ENCODE measurements at regions not wholly inside any gene's neighbourhood (a gene's known extent, or its start where the extent isn't known, plus 50 kb on each side); places are given as distances from the start of the nearest gene placed in this dataset.
A peak's percentile ranks its signal among the peaks of the same experiment; 100 is the strongest.

DNA sequence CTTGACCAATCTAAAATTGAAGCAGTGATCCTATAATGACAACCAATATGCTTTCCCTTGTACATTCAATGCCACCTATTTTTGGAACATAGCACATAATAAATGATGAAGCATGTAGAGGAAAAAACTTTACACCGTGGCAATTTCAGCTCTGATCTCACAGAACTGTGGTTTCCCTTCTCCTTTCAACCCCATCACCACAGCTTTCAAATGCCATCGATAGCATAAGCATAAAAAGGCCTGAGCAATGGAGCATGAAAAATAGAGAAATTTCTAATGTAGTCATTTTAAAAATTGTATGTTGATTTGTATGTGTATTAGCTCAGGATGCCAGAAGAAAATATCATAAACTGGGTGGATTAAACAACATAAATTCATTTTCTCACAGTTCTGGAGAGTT, 406.0 kb upstream of the TMCO5A start:
- Histone ChIP-seq H3K4me3 (ENCODE audit: insufficient read depth in 1 of 2, low read depth in 1 of 2, low read length in 2 of 2) (no peak overlapping the region), H3K27me3 (ENCODE audit: control insufficient read depth in 1 of 2, insufficient read depth in 1 of 2, low read length in 2 of 2) (no peaks in the 10 kb centered on the region), H2BK120ac (ENCODE audit: low read depth, low read length) (no peak overlapping the region), H3K4ac (ENCODE audit: low read depth in 1 of 2, low read length in 2 of 2) (no peak overlapping the region), H3K9me3 (ENCODE audit: control insufficient read depth, low read length) (no peaks in the 10 kb centered on the region), H2BK12ac (ENCODE audit: low read length in 2 of 2) (no peak overlapping the region), H3K79me1 (replicated peaks; ENCODE audit: low read length, poor library complexity, severe bottlenecking) (no peaks in the 10 kb centered on the region), H2BK5ac (ENCODE audit: low read depth, low read length, poor library complexity, severe bottlenecking) (no peak overlapping the region), H3K23ac (ENCODE audit: low read length in 2 of 2) (no peak overlapping the region), H3K4me2 (ENCODE audit: low read length, poor library complexity, severe bottlenecking) (no peak overlapping the region), H2AK5ac (ENCODE audit: low read length, severe bottlenecking) (no peak overlapping the region), H3K14ac (ENCODE audit: low read length in 2 of 2) (no peak overlapping the region), H4K8ac (ENCODE audit: low read length) (no peak overlapping the region), H3K27ac (ENCODE audit: low read length, poor library complexity, severe bottlenecking) (no peak overlapping the region), H3K9ac (ENCODE audit: low read length) (no peak overlapping the region), H2AFZ (ENCODE audit: low read depth, low read length) (no peak overlapping the region), H2BK15ac (ENCODE audit: low read depth, poor library complexity, severe bottlenecking) (no peak overlapping the region), H3K36me3 (ENCODE audit: control insufficient read depth in 1 of 2, insufficient read depth in 2 of 2, low read depth in 1 of 2, low read length in 2 of 2) (no peaks in the 10 kb centered on the region), H3K4me1 (ENCODE audit: control insufficient read depth, insufficient read depth, low read depth, low read length) (no peaks in the 10 kb centered on the region), H3K18ac (ENCODE audit: low read depth in 1 of 2, low read length in 2 of 2) (no peak overlapping the region), H4K91ac (ENCODE audit: low read length) (no peak overlapping the region)
- DNase-seq, result no peak
- no CpG with 5 or more reads among the region's 2 CpGs for whole genome bisulfite sequencing

DNA sequence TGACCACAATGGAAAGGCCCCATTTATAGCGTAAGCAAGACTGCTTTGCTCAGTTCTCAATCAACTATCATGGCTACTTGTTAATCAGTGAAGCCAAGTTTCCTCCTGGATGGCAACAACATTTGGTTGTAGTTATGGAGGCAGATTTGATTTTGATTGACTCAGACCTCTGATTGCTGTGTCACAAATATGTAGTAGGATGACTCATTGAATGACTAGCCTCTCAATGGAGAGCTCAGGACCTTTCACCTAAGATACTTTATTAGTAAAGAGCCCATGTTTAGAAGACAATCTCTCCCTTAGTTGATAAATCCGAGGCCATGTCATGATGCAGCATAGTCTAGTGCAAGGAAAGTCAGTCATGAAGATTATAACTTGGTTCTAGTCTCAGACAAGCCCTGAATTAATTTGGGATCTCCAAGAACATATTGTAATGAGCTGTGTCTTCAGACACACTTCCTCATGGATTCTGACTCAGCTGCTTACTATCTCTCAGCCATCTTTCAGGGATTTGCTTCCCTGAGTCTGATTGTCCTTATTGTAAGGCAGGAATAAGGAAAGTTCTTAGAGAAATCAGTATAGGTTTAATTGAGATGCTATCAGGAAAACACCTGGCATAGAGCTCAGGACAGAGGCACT, 397.4 kb upstream of the TMCO5A start:
- Histone ChIP-seq H3K27ac (ENCODE audit: low read length, poor library complexity, severe bottlenecking) (no peak overlapping the region), H3K79me1 (replicated peaks; ENCODE audit: low read length, poor library complexity, severe bottlenecking) (no peaks in the 10 kb centered on the region), H2AFZ (ENCODE audit: low read depth, low read length) (no peak overlapping the region), H2BK120ac (ENCODE audit: low read depth, low read length) (no peak overlapping the region), H2BK15ac (ENCODE audit: low read depth, poor library complexity, severe bottlenecking) (no peak overlapping the region), H4K91ac (ENCODE audit: low read length) (no peak overlapping the region), H3K27me3 (ENCODE audit: control insufficient read depth in 1 of 2, insufficient read depth in 1 of 2, low read length in 2 of 2) (no peaks in the 10 kb centered on the region), H3K9me3 (ENCODE audit: control insufficient read depth, low read length) (no peaks in the 10 kb centered on the region), H2BK12ac (ENCODE audit: low read length in 2 of 2) (no peak overlapping the region), H3K18ac (ENCODE audit: low read depth in 1 of 2, low read length in 2 of 2) (no peak overlapping the region), H3K36me3 (ENCODE audit: control insufficient read depth in 1 of 2, insufficient read depth in 2 of 2, low read depth in 1 of 2, low read length in 2 of 2) (no peaks in the 10 kb centered on the region), H3K4me1 (ENCODE audit: control insufficient read depth, insufficient read depth, low read depth, low read length) (no peaks in the 10 kb centered on the region), H3K4me3 (ENCODE audit: insufficient read depth in 1 of 2, low read depth in 1 of 2, low read length in 2 of 2) (no peak overlapping the region), H3K9ac (ENCODE audit: low read length) (no peak overlapping the region), H3K23ac (ENCODE audit: low read length in 2 of 2) (no peak overlapping the region), H3K14ac (ENCODE audit: low read length in 2 of 2) (no peak overlapping the region), H3K4ac (ENCODE audit: low read depth in 1 of 2, low read length in 2 of 2) (no peak overlapping the region), H2AK5ac (ENCODE audit: low read length, severe bottlenecking) (no peak overlapping the region), H3K4me2 (ENCODE audit: low read length, poor library complexity, severe bottlenecking) (no peak overlapping the region), H4K8ac (ENCODE audit: low read length) (no peak overlapping the region), H2BK5ac (ENCODE audit: low read depth, low read length, poor library complexity, severe bottlenecking) (no peak overlapping the region)
- 85% methylated on average over 2 of the region's 2 CpGs for WGBS
- peak; percentile 2 for DNase-seq

DNA sequence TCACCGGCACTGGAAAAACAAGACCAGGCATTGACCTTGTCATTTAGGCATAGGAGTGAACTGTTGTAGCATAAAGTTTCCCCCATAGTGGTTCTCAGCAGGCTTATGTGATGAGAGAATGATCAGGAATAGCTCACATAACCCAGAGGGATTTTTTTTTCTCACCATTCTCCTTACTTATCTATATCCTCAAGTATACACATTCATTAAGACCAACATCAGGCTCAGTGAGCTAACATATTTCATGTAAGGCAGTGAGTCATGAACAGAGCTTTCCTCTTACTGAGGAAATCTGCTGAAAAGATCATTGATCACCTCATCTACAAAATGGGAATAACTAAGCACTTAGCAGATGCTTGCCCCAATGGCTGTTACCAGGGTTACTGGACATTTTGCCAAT, 396.6 kb upstream of the TMCO5A start:
- Histone ChIP-seq H3K9ac (ENCODE audit: low read length) (no peak overlapping the region), H3K23ac (ENCODE audit: low read length in 2 of 2) (no peak overlapping the region), H2BK12ac (ENCODE audit: low read length in 2 of 2) (no peak overlapping the region), H3K4me3 (ENCODE audit: insufficient read depth in 1 of 2, low read depth in 1 of 2, low read length in 2 of 2) (no peak overlapping the region), H2BK120ac (ENCODE audit: low read depth, low read length) (no peak overlapping the region), H2BK5ac (ENCODE audit: low read depth, low read length, poor library complexity, severe bottlenecking) (no peak overlapping the region), H4K8ac (ENCODE audit: low read length) (no peak overlapping the region), H3K4me1 (ENCODE audit: control insufficient read depth, insufficient read depth, low read depth, low read length) (no peaks in the 10 kb centered on the region), H3K27me3 (ENCODE audit: control insufficient read depth in 1 of 2, insufficient read depth in 1 of 2, low read length in 2 of 2) (no peaks in the 10 kb centered on the region), H3K18ac (ENCODE audit: low read depth in 1 of 2, low read length in 2 of 2) (no peak overlapping the region), H3K9me3 (ENCODE audit: control insufficient read depth, low read length) (no peaks in the 10 kb centered on the region), H2AK5ac (ENCODE audit: low read length, severe bottlenecking) (no peak overlapping the region), H3K79me1 (replicated peaks; ENCODE audit: low read length, poor library complexity, severe bottlenecking) (no peaks in the 10 kb centered on the region), H2AFZ (ENCODE audit: low read depth, low read length) (no peak overlapping the region), H2BK15ac (ENCODE audit: low read depth, poor library complexity, severe bottlenecking) (no peak overlapping the region), H3K36me3 (ENCODE audit: control insufficient read depth in 1 of 2, insufficient read depth in 2 of 2, low read depth in 1 of 2, low read length in 2 of 2) (no peaks in the 10 kb centered on the region), H3K14ac (ENCODE audit: low read length in 2 of 2) (no peak overlapping the region), H3K4ac (ENCODE audit: low read depth in 1 of 2, low read length in 2 of 2) (no peak overlapping the region), H3K4me2 (ENCODE audit: low read length, poor library complexity, severe bottlenecking) (no peak overlapping the region), H4K91ac (ENCODE audit: low read length) (no peak overlapping the region), H3K27ac (ENCODE audit: low read length, poor library complexity, severe bottlenecking) (no peak overlapping the region)
- peak; percentile 13 for DNase-seq
- WGBS, result no CpG with 5 or more reads among the region's 1 CpG

DNA sequence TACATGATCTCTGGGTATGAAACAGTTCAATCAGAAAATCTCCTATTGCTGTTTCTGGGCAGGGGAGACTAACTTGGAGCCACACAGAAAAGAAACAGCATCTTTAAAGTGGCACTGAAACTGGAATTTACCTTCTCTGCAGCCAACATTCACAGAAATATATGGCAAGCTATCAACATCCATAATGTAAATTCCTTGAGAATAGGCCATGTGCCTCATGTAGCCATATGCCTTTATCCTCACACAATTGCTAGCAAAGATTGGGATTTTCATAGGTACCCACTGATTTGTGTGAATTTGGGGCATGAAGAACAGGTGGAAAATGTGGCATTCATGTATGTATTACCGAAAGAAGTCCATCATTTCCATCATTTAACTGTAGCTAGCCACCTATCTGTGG, 386.3 kb upstream of the TMCO5A start:
- peaks cover 4% of the 10 kb centered on the region for H3K9me3 ChIP-seq (ENCODE audit: control insufficient read depth, low read length)

More for the DNA sequence above, 386.3 kb upstream of the TMCO5A start:
- H4K91ac ChIP-seq (ENCODE audit: low read length), result no peak overlapping the region
- H2BK15ac ChIP-seq (ENCODE audit: low read depth, poor library complexity, severe bottlenecking), result no peak overlapping the region
- H3K4me3 ChIP-seq (ENCODE audit: insufficient read depth in 1 of 2, low read depth in 1 of 2, low read length in 2 of 2), result no peak overlapping the region
- H3K18ac ChIP-seq (ENCODE audit: low read depth in 1 of 2, low read length in 2 of 2), result no peak overlapping the region
- H4K8ac ChIP-seq (ENCODE audit: low read length), result no peak overlapping the region
- no peak overlapping the region for H3K9ac ChIP-seq (ENCODE audit: low read length)
- H2BK120ac ChIP-seq (ENCODE audit: low read depth, low read length), result no peak overlapping the region
- no peaks in the 10 kb centered on the region for H3K4me1 ChIP-seq (ENCODE audit: control insufficient read depth, insufficient read depth, low read depth, low read length)
- H3K36me3 ChIP-seq (ENCODE audit: control insufficient read depth in 1 of 2, insufficient read depth in 2 of 2, low read depth in 1 of 2, low read length in 2 of 2), result no peaks in the 10 kb centered on the region
- no peak overlapping the region for H3K4me2 ChIP-seq (ENCODE audit: low read length, poor library complexity, severe bottlenecking)
- H3K27me3 ChIP-seq (ENCODE audit: control insufficient read depth in 1 of 2, insufficient read depth in 1 of 2, low read length in 2 of 2), result no peaks in the 10 kb centered on the region
- no peak overlapping the region for H3K14ac ChIP-seq (ENCODE audit: low read length in 2 of 2)
- no peak overlapping the region for H2BK12ac ChIP-seq (ENCODE audit: low read length in 2 of 2)
- no peak overlapping the region for H2AK5ac ChIP-seq (ENCODE audit: low read length, severe bottlenecking)
- H2AFZ ChIP-seq (ENCODE audit: low read depth, low read length), result no peak overlapping the region
- no peak overlapping the region for H3K23ac ChIP-seq (ENCODE audit: low read length in 2 of 2)
- no peaks in the 10 kb centered on the region for H3K79me1 ChIP-seq (replicated peaks; ENCODE audit: low read length, poor library complexity, severe bottlenecking)
- no peak overlapping the region for H2BK5ac ChIP-seq (ENCODE audit: low read depth, low read length, poor library complexity, severe bottlenecking)
- H3K27ac ChIP-seq (ENCODE audit: low read length, poor library complexity, severe bottlenecking), result no peak overlapping the region
- no peak overlapping the region for H3K4ac ChIP-seq (ENCODE audit: low read depth in 1 of 2, low read length in 2 of 2)
- no peak for DNase-seq
- no CpG with 5 or more reads among the region's 1 CpG for whole genome bisulfite sequencing

Data from mesenchymal stem cell (in vitro differentiated cells and primary cell).